ENCODE measurements at regions not wholly inside any gene's neighbourhood (a gene's known extent, or its start where the extent isn't known, plus 50 kb on each side); places are given as distances from the start of the nearest gene placed in this dataset.

DNA sequence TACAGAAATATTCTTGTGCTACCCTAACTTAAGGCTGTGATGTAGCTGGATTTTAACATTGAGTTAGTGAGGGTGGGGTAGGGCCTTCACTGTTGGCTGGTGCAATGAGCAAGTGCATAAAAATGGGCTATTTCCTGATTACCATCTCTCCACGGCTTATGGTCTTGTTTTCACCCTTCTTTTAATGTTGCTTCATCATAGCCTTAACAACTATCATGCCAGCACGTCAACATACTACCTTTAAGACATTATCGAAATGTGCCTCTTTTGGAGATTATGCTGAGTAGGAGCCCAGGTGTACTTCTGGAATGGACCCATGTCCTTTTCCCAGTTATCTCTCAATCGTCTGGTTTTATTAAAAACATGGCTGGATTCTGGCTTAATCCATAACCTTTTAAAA lies 350.9 kb upstream of the ACTBL2 start:
- WGBS, 2 experiments (ENCODE audit: extremely low coverage in 1 of 2, insufficient coverage in 1 of 2, insufficient read length in 1 of 2, insufficient replicate concordance in 2 of 2, low coverage in 1 of 2, low lambda C conversion rate in 2 of 2, missing lambda C conversion rate in 1 of 2) = 88% methylated on average over 4 of the region's 4 CpGs; no CpG with 5 or more reads in 1 of the 2 experiments
- Histone ChIP-seq H3K18ac (ENCODE audit: extremely low read depth, low read length) (no peak overlapping the region), H3K23ac (ENCODE audit: insufficient read length) (no peak overlapping the region), H2BK15ac (ENCODE audit: low read length) (no peak overlapping the region), H2BK120ac (replicated peaks; ENCODE audit: low read depth, low read length) (peak overlapping the region; percentile 80), H2AFZ (ENCODE audit: low read length) (no peak overlapping the region), H3K36me3 (ENCODE audit: control insufficient read depth in 2 of 4, insufficient read depth in 4 of 4, low read length in 3 of 4) (no peaks in the 10 kb centered on the region), H3K79me1 (ENCODE audit: low read depth, low read length) (no peaks in the 10 kb centered on the region), H4K5ac (ENCODE audit: insufficient read length, low read depth, low read length) (no peak overlapping the region), H3K9ac (replicated peaks in 1 of 4; ENCODE audit: extremely low read depth in 1 of 4, low read depth in 3 of 4, low read length in 3 of 4) (no peak overlapping the region), H3K27me3 (replicated peaks in 1 of 4; ENCODE audit: control insufficient read depth in 3 of 4, extremely low read depth in 1 of 4, insufficient read depth in 3 of 4, low read length in 3 of 4) (no peaks in the 10 kb centered on the region), H3K4me3 (ENCODE audit: extremely low read depth in 1 of 4, insufficient read depth in 2 of 4, low read depth in 3 of 4, low read length in 4 of 4) (no peak overlapping the region), H3K56ac (replicated peaks; ENCODE audit: insufficient read length, low read depth, low read length) (no peak overlapping the region), H3K4me1 (replicated peaks in 1 of 4; ENCODE audit: control insufficient read depth in 3 of 4, insufficient read depth in 4 of 4, low read length in 3 of 4) (peaks cover 0 to 5% (median 2%) of the 10 kb centered on the region in 4 experiments; a peak in 3 of 7 replicates), H4K20me1 (replicated peaks in 1 of 2; ENCODE audit: control insufficient read depth in 1 of 2, insufficient read depth in 2 of 2, low read length in 2 of 2) (no peaks in the 10 kb centered on the region), H3K9me3 (ENCODE audit: insufficient read depth in 2 of 2, low read depth in 1 of 2, low read length in 1 of 2) (peaks cover 0 to 5% of the 10 kb centered on the region in 2 experiments; a peak in 1 of 4 replicates), H2BK12ac (ENCODE audit: low read depth, low read length) (peak overlapping the region; percentile 77; the same call in 1 of the 2 replicates), H3K27ac (ENCODE audit: low read depth, low read length) (no peak overlapping the region), H3K79me2 (ENCODE audit: control insufficient read depth in 1 of 2, insufficient read depth in 2 of 2, low read length in 2 of 2) (no peaks in the 10 kb centered on the region), H3K14ac (ENCODE audit: insufficient read length) (no peak overlapping the region), H4K91ac (replicated peaks; ENCODE audit: insufficient read length, low read length) (no peak overlapping the region), H3K4me2 (ENCODE audit: insufficient read depth in 1 of 2, low read depth in 2 of 2, low read length in 2 of 2) (no peak overlapping the region), H2BK20ac (ENCODE audit: low read length) (peak overlapping the region; percentile 74; the same call in 1 of the 2 replicates), H2AK5ac (ENCODE audit: low read depth, low read length) (no peak overlapping the region), H2BK5ac (ENCODE audit: low read depth, low read length) (0 out of 2 replicates have a peak overlapping the region, but pooled peaks have one; percentile 19), H3K4ac (replicated peaks; ENCODE audit: insufficient read length, low read depth, low read length) (no peak overlapping the region), H3K23me2 (ENCODE audit: low read depth, low read length) (no peaks in the 10 kb centered on the region), H4K8ac (ENCODE audit: extremely low read depth, insufficient read depth, low read length) (no peak overlapping the region)
- FAIRE-seq (no peak), DNase-seq (ENCODE audit: low read depth in 1 of 2, low spot score in 2 of 2) (no peak)
- TF ChIP-seq, protein P1, sequence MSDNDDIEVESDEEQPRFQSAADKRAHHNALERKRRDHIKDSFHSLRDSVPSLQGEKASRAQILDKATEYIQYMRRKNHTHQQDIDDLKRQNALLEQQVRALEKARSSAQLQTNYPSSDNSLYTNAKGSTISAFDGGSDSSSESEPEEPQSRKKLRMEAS (IDR thresholded peaks at IDR 0.05) = no peak
- ChIA-PET POLR2A (ENCODE audit: partially characterized antibody) (no interaction called here), CTCF (ENCODE audit: partially characterized antibody) (interaction anchor here (0.6 kb wide), 1 partner anchor 69 kb away, joined by 3 read pairs; no protein-coding TSS in a partner anchor)

Data from H1 (cell line).